Keratinocyte (primary cell): ENCODE measurements at regions not wholly inside any gene's neighbourhood (a gene's known extent, or its start where the extent isn't known, plus 50 kb on each side); places are given as distances from the start of the nearest gene placed in this dataset.

Experiments used
- DNase-seq: peaks from one replicate; pipeline ENCODE4 v3.0.0-alpha.2; 2011; ENCODE audit warnings: low read depth, missing footprints, low spot score
- FAIRE-seq: peaks from 2 replicates; lab custom pipeline; 2011; peaks lifted over from hg19 to GRCh38; lab: Jason Lieb, UNC
- H2AFZ ChIP-seq: 2 replicates; pipeline ENCODE4 v1.6.0; 2012; ENCODE audit warnings: low read length, control low read depth, inconsistent platforms; ENCODE audit not compliant: control insufficient read depth
- H3K27ac ChIP-seq: 2 replicates; pipeline ENCODE4 v1.5.1; 2011; ENCODE audit warnings: low read length; ENCODE audit not compliant: control insufficient read depth, insufficient read depth
- H3K27me3 ChIP-seq: 3 replicates; pipeline ENCODE4 v1.6.0; 2011; ENCODE audit warnings: low read length; ENCODE audit not compliant: control insufficient read depth, insufficient read depth; ENCODE audit errors: extremely low read depth
- H3K36me3 ChIP-seq, 2 experiments: 2 replicates in 1 of 2; 3 replicates in 1 of 2; pipeline ENCODE4 v1.5.1; 2011; ENCODE audit warnings: low read length in 2 of 2, mild to moderate bottlenecking in 1 of 2; ENCODE audit not compliant: control insufficient read depth in 2 of 2, insufficient read depth in 2 of 2; ENCODE audit errors: extremely low read depth in 1 of 2
- H3K4me1 ChIP-seq: 3 replicates; pipeline ENCODE4 v1.5.1; 2011; ENCODE audit warnings: low read length; ENCODE audit not compliant: control insufficient read depth, insufficient read depth; ENCODE audit errors: extremely low read depth
- H3K4me2 ChIP-seq: 3 replicates; pipeline ENCODE4 v1.6.0; 2011; ENCODE audit warnings: low read depth, low read length; ENCODE audit not compliant: control insufficient read depth, insufficient read depth; ENCODE audit errors: extremely low read depth
- H3K4me3 ChIP-seq, 3 experiments: fragments of 200-600 bp in 1 of 3; sonication (generic) in 1 of 3; 2 replicates in 2 of 3; 3 replicates in 1 of 3; pipeline ENCODE4 v1.5.1; 2011 to 2016; ENCODE audit warnings: low read length in 3 of 3, mild to moderate bottlenecking in 3 of 3, control low read depth in 2 of 3, inconsistent platforms in 1 of 3, low read depth in 1 of 3, mixed read lengths in 1 of 3, mixed run types in 1 of 3, moderate library complexity in 1 of 3; ENCODE audit not compliant: control insufficient read depth in 2 of 3, insufficient read depth in 2 of 3; ENCODE audit errors: extremely low read depth in 1 of 3
- H3K79me2 ChIP-seq: 2 replicates; pipeline ENCODE4 v1.6.0; 2012; ENCODE audit warnings: low read length; ENCODE audit not compliant: control insufficient read depth, insufficient read depth
- H3K9ac ChIP-seq: 3 replicates; pipeline ENCODE4 v1.6.0; 2011; ENCODE audit warnings: low read length; ENCODE audit not compliant: control insufficient read depth, insufficient read depth; ENCODE audit errors: extremely low read depth
- H3K9me1 ChIP-seq: 3 replicates; pipeline ENCODE4 v1.6.0; 2011; ENCODE audit warnings: low read length; ENCODE audit not compliant: control insufficient read depth, insufficient read depth; ENCODE audit errors: extremely low read depth
- H3K9me3 ChIP-seq: 2 replicates; pipeline ENCODE4 v1.5.1; 2012; ENCODE audit warnings: low read depth, low read length; ENCODE audit not compliant: control insufficient read depth
- H4K20me1 ChIP-seq: 3 replicates; pipeline ENCODE4 v1.6.0; 2011; ENCODE audit warnings: low read length; ENCODE audit not compliant: control insufficient read depth, insufficient read depth; ENCODE audit errors: extremely low read depth
- CTCF ChIP-seq, 3 experiments: IDR thresholded peaks in 1 of 3; conservative IDR thresholded peaks in 1 of 3; optimal IDR thresholded peaks in 1 of 3; 2 replicates in 2 of 3; 3 replicates in 1 of 3; pipeline versions ENCODE3 to v1.5.1; 2011; ENCODE audit warnings: low read length in 3 of 3, mild to moderate bottlenecking in 3 of 3, moderate library complexity in 2 of 3, control low read depth in 1 of 3, inconsistent platforms in 1 of 3; ENCODE audit not compliant: insufficient read depth in 2 of 3; ENCODE audit errors: extremely low read depth in 1 of 3
- EZH2 ChIP-seq: IDR thresholded peaks from one replicate; pipeline ENCODE4 v1.6.1; 2012; ENCODE audit warnings: inconsistent platforms, mild to moderate bottlenecking, low read length, moderate library complexity
- dilution Hi-C: fragments of 300-500 bp; cut with MboI; formaldehyde crosslinking; loops from one replicate; pipeline ENCODE4 v1.7.0; 2020; ENCODE audit warnings: low sequenced_read_pairs; ENCODE audit not compliant: extremely low pct_ligation_motif_present

GRCh38 chr1:212553676-212554075 lies 54.9 kb upstream of the ATF3 start:
- H2AFZ ChIP-seq = no peak overlapping the region
- no peaks in the 10 kb centered on the region for H3K36me3 ChIP-seq
- peaks cover 2% of the 10 kb centered on the region for H3K27me3 ChIP-seq
- TF ChIP-seq EZH2 (no peak), CTCF (optimal IDR thresholded peaks at IDR 0.05 in 1 of 3, IDR thresholded peaks at IDR 0.05 in 1 of 3, conservative IDR thresholded peaks at IDR 0.05 in 1 of 3; ENCODE audit: extremely low read depth in 1 of 3, insufficient read depth in 2 of 3, low read length in 3 of 3) (no peak)
- no peak overlapping the region for H3K27ac ChIP-seq
- FAIRE-seq = no peak
- H3K9me3 ChIP-seq = no peaks in the 10 kb centered on the region
- H3K4me3 ChIP-seq = no peak overlapping the region
- no peak overlapping the region for H3K9ac ChIP-seq
- dilution Hi-C loops = no loop called here
- H3K79me2 ChIP-seq = no peaks in the 10 kb centered on the region
- no peak overlapping the region for H3K4me2 ChIP-seq
- no peak for DNase-seq
- no peaks in the 10 kb centered on the region for H4K20me1 ChIP-seq
- no peaks in the 10 kb centered on the region for H3K9me1 ChIP-seq
- peaks cover 6% of the 10 kb centered on the region for H3K4me1 ChIP-seq

DNA sequence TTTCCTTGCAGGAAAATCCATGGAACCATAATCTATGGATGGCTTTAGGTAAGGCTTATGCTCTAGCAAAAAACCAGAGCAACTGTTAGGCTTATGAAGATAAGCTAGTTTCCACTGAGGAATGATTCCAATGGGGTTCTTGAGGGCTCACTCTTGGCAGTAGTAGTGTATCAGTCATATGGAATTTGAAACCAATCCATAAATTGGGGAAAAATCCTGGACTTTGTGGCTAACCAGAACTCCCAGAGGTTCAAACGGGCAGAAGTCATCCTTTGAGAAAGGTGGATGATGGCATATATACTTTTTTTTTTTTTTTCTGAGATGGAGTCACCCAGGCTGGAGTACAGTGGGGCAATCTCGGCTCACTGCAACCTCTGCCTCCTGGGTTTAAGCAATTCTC lies 54.2 kb upstream of the ATF3 start:
- H3K9ac ChIP-seq = no peak overlapping the region

More for the DNA sequence above, 54.2 kb upstream of the ATF3 start:
- H3K27ac ChIP-seq = no peak overlapping the region
- no peak overlapping the region for H2AFZ ChIP-seq
- TF ChIP-seq EZH2 (no peak), CTCF (optimal IDR thresholded peaks at IDR 0.05 in 1 of 3, IDR thresholded peaks at IDR 0.05 in 1 of 3, conservative IDR thresholded peaks at IDR 0.05 in 1 of 3; ENCODE audit: extremely low read depth in 1 of 3, insufficient read depth in 2 of 3, low read length in 3 of 3) (no peak)
- no peak overlapping the region for H3K4me2 ChIP-seq
- no peaks in the 10 kb centered on the region for H4K20me1 ChIP-seq
- peaks cover 2% of the 10 kb centered on the region for H3K27me3 ChIP-seq
- H3K4me1 ChIP-seq = peaks cover 11% of the 10 kb centered on the region
- H3K79me2 ChIP-seq = no peaks in the 10 kb centered on the region
- FAIRE-seq (no peak), DNase-seq (no peak)
- H3K4me3 ChIP-seq = no peak overlapping the region
- dilution Hi-C loops = no loop called here
- H3K36me3 ChIP-seq = no peaks in the 10 kb centered on the region
- H3K9me3 ChIP-seq = no peaks in the 10 kb centered on the region
- H3K9me1 ChIP-seq = no peaks in the 10 kb centered on the region
